NB4 (cell line): ENCODE measurements at regions not wholly inside any gene's neighbourhood (a gene's known extent, or its start where the extent isn't known, plus 50 kb on each side); places are given as distances from the start of the nearest gene placed in this dataset.

Source experiments
- POLR2A ChIP-seq: IDR thresholded peaks from 2 replicates; pipeline ENCODE4 v1.6.1; 2011; ENCODE audit warnings: mild to moderate bottlenecking; ENCODE audit not compliant: insufficient read length; ENCODE audit errors: extremely low read depth
- TF ChIP-seq, protein P1 (sequence below): IDR thresholded peaks from one replicate; pipeline ENCODE4 v1.5.1; 2012; ENCODE audit warnings: low read depth, low read length
- TF ChIP-seq, protein P2 (sequence below): IDR thresholded peaks from 2 replicates; pipeline ENCODE4 v1.6.1; 2011; ENCODE audit warnings: low read depth, low read length

DNA sequence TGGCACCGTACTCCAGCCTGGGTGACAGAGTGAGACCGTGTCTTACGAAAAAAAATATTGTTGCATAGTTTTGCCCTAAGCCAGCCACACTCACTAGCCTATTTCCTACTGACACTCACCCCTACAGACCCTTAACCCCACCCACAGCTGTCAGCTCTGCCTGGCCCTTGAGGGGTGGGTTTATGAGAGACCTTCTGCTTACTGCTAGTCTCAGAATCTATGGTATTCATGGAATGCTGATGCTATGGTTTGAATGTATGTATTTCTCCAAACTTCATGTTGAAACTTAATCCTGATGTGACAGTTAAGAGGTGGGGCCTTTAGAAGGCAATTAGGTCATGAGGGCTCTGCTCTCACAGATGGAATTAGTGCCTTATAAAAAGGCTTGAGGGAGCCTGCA lies 79.2 kb upstream of the LRCH1 start:
- TF ChIP-seq, protein P1, sequence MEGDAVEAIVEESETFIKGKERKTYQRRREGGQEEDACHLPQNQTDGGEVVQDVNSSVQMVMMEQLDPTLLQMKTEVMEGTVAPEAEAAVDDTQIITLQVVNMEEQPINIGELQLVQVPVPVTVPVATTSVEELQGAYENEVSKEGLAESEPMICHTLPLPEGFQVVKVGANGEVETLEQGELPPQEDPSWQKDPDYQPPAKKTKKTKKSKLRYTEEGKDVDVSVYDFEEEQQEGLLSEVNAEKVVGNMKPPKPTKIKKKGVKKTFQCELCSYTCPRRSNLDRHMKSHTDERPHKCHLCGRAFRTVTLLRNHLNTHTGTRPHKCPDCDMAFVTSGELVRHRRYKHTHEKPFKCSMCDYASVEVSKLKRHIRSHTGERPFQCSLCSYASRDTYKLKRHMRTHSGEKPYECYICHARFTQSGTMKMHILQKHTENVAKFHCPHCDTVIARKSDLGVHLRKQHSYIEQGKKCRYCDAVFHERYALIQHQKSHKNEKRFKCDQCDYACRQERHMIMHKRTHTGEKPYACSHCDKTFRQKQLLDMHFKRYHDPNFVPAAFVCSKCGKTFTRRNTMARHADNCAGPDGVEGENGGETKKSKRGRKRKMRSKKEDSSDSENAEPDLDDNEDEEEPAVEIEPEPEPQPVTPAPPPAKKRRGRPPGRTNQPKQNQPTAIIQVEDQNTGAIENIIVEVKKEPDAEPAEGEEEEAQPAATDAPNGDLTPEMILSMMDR, result no peak
- TF ChIP-seq POLR2A, result no peak
- TF ChIP-seq, protein P2, sequence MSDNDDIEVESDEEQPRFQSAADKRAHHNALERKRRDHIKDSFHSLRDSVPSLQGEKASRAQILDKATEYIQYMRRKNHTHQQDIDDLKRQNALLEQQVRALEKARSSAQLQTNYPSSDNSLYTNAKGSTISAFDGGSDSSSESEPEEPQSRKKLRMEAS, result no peak
